ENCODE measurements at regions not wholly inside any gene's neighbourhood (a gene's known extent, or its start where the extent isn't known, plus 50 kb on each side); places are given as distances from the start of the nearest gene placed in this dataset.

GRCh38 chr2:230643576-230644291, 68.9 kb upstream of the CAB39 start:
- TF ChIP-seq CTCF (IDR thresholded peaks at IDR 0.05) = no peak
- Histone ChIP-seq H3K4me1 (no peaks in the 10 kb centered on the region), H3K9me3 (ENCODE audit: control insufficient read depth, low read length) (no peaks in the 10 kb centered on the region), H3K79me2 (no peaks in the 10 kb centered on the region), H3K4me3 (ENCODE audit: low read depth, low read length) (no peak overlapping the region), H2AFZ (no peak overlapping the region), H3K27me3 (ENCODE audit: control insufficient read depth, insufficient read depth, low read length) (no peaks in the 10 kb centered on the region), H3K9ac (no peak overlapping the region), H3K4me2 (ENCODE audit: low read length) (no peak overlapping the region), H3K27ac (no peak overlapping the region), H3K36me3 (ENCODE audit: control insufficient read depth, insufficient read depth, low read length) (no peaks in the 10 kb centered on the region)

- Histone ChIP-seq H3K9ac (no peak overlapping the region), H3K4me1 (no peaks in the 10 kb centered on the region), H3K79me2 (no peaks in the 10 kb centered on the region), H3K36me3 (ENCODE audit: control insufficient read depth, insufficient read depth, low read length) (no peaks in the 10 kb centered on the region), H2AFZ (no peak overlapping the region), H3K4me2 (ENCODE audit: low read length) (no peak overlapping the region), H3K27me3 (ENCODE audit: control insufficient read depth, insufficient read depth, low read length) (no peaks in the 10 kb centered on the region), H3K4me3 (ENCODE audit: low read depth, low read length) (no peak overlapping the region), H3K9me3 (ENCODE audit: control insufficient read depth, low read length) (no peaks in the 10 kb centered on the region), H3K27ac (no peak overlapping the region)
- TF ChIP-seq CTCF (IDR thresholded peaks at IDR 0.05) = no peak
Observed at GRCh38 chr2:230644356-230644935, 68.2 kb upstream of the CAB39 start.

GRCh38 chr2:230648356-230648755, 64.3 kb upstream of the CAB39 start:
- TF ChIP-seq CTCF (IDR thresholded peaks at IDR 0.05) = no peak
- H3K9ac ChIP-seq = no peak overlapping the region

GRCh38 chr2:230650585-230651137, 62.0 kb upstream of the CAB39 start:
- H3K36me3 ChIP-seq (ENCODE audit: control insufficient read depth, insufficient read depth, low read length) = no peaks in the 10 kb centered on the region
- no peak overlapping the region for H3K9ac ChIP-seq
- no peaks in the 10 kb centered on the region for H3K79me2 ChIP-seq
- H2AFZ ChIP-seq = peak overlapping the region; percentile 57
- TF ChIP-seq CTCF (IDR thresholded peaks at IDR 0.05) = no peak
- H3K9me3 ChIP-seq (ENCODE audit: control insufficient read depth, low read length) = no peaks in the 10 kb centered on the region
- H3K4me1 ChIP-seq = no peaks in the 10 kb centered on the region
- H3K4me3 ChIP-seq (ENCODE audit: low read depth, low read length) = no peak overlapping the region
- peak overlapping the region; percentile 40 for H3K4me2 ChIP-seq (ENCODE audit: low read length)
- no peaks in the 10 kb centered on the region for H3K27me3 ChIP-seq (ENCODE audit: control insufficient read depth, insufficient read depth, low read length)
- H3K27ac ChIP-seq = no peak overlapping the region

More at GRCh38 chr2:230648356-230648755, 64.3 kb upstream of the CAB39 start:
- Histone ChIP-seq H3K4me3 (ENCODE audit: low read depth, low read length) (no peak overlapping the region), H3K9me3 (ENCODE audit: control insufficient read depth, low read length) (no peaks in the 10 kb centered on the region), H3K27ac (no peak overlapping the region), H3K4me1 (no peaks in the 10 kb centered on the region), H2AFZ (no peak overlapping the region), H3K36me3 (ENCODE audit: control insufficient read depth, insufficient read depth, low read length) (no peaks in the 10 kb centered on the region), H3K79me2 (no peaks in the 10 kb centered on the region), H3K4me2 (ENCODE audit: low read length) (no peak overlapping the region), H3K27me3 (ENCODE audit: control insufficient read depth, insufficient read depth, low read length) (no peaks in the 10 kb centered on the region)
